GM18873 (cell line): ENCODE measurements at regions not wholly inside any gene's neighbourhood (a gene's known extent, or its start where the extent isn't known, plus 50 kb on each side); places are given as distances from the start of the nearest gene placed in this dataset.
"Not testable (repeated sequence)": the region's sequence is repeated elsewhere in the genome, so short reads cannot be mapped to it uniquely, and the experiment has no call there.

Source experiments
- ATAC-seq: cut with Tn5 transposase; IDR thresholded peaks from one replicate; pipeline ENCODE4 v1.9.1; 2021; ENCODE audit warnings: mild to moderate bottlenecking, moderate library complexity, moderate number of reproducible peaks; ENCODE audit not compliant: unreplicated experiment, low FRiP score

DNA sequence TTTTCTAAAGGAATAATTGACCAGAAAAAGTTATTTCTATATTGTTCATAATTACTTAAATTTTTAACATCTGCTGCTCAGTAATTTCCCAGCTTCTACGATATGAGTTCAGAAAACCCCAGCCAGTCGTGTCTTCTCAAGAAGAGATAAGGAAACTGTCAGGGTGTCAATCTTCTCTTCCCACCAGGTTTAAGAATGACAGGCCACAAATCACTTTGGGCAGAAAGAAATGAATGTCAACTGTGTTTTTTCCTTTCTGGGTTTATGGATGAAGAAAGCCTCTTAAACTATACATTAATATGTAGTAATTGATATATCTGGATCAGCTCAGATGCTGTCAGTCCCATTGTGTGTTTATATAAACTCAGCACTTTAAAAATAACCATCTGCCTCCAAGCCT, 453.2 kb upstream of the NUDT12 start:
- ATAC-seq, result no peak

DNA sequence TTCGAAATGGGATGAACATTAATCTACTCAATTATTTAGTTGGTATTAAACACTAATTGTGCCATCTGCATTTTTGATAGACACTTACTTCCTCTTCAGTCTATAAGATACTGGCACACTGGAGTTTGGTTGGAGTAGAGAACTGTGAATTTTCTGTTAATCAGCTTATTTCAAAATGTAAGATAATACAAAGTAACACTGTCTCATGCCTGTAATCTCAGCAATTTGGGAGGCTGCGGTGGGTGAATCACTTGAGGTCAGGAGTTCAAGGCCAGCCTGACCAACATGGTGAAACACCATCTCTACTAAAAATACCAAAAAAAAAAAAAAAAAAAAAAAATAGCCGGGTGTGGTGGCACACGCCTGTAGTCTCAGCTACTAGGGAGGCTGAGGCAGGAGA, 440.2 kb upstream of the NUDT12 start:
- not testable (repeated sequence) for ATAC-seq

GRCh38 chr5:104001136-104001535, 438.5 kb upstream of the NUDT12 start:
- no peak for ATAC-seq

GRCh38 chr5:103993031-103993430, 430.4 kb upstream of the NUDT12 start:
- no peak for ATAC-seq

- ATAC-seq, result no peak
Measured at GRCh38 chr5:103990064-103990463, 427.5 kb upstream of the NUDT12 start.

DNA sequence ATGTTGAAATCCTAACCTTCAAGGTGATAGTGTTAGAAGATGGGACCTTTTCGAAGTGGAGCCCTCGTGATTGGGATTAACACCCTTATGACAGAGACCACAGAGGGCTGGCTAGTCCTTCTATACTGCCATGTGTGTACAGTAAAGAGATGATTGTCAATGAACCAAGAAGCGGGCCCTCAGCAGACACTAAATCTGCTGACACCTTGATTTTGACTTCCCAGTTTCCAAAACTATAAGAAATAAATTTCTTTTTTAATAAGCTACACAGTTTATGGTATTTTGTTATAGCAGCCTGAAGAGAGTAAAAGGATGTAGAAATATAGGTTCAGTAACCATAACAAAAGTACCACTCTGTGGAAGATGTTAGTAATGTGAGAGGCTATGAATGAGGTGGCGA, 419.0 kb upstream of the NUDT12 start:
- no peak for ATAC-seq

DNA sequence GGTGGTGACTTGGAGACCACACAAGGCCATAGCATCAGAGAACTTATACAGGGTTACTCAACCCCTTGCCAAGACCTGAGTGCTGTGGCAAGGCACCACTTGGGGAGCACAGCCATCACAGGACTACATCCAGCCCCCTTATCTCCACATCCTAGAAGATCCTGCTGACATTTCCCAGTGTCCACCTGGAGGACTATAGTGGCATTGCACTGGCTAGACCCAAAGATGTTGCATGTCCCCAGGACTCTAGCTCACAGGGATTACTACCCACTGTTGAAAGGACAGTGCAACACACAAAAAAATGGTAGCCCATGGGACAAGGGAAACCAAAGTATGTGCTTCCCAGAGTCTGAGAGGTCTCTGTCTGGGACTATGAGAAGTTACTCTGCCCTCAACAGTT, 411.1 kb upstream of the NUDT12 start:
- ATAC-seq, result no peak

DNA sequence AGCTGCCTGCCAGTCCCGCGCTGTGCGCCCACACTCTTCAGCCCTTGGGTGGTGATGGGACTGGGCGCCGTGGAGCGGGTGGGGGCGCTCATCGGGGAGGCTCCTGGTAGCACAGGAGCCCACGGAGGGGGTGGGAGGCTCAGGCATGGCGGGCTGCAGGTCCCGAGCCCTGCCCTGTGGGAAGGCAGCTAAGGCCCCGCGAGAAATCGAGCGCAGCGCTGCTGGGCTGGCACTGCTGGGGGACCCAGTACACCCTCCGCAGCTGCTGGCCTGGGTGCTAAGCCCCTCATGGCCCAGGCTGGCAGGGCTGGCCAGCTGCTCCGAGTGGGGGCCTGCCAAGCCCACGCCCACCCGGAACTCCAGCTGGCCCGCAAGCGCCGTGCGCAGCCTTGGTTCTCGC, 403.7 kb upstream of the NUDT12 start:
- ATAC-seq, result not testable (repeated sequence)

GRCh38 chr5:103962023-103962422, 399.4 kb upstream of the NUDT12 start:
- ATAC-seq, result no peak

DNA sequence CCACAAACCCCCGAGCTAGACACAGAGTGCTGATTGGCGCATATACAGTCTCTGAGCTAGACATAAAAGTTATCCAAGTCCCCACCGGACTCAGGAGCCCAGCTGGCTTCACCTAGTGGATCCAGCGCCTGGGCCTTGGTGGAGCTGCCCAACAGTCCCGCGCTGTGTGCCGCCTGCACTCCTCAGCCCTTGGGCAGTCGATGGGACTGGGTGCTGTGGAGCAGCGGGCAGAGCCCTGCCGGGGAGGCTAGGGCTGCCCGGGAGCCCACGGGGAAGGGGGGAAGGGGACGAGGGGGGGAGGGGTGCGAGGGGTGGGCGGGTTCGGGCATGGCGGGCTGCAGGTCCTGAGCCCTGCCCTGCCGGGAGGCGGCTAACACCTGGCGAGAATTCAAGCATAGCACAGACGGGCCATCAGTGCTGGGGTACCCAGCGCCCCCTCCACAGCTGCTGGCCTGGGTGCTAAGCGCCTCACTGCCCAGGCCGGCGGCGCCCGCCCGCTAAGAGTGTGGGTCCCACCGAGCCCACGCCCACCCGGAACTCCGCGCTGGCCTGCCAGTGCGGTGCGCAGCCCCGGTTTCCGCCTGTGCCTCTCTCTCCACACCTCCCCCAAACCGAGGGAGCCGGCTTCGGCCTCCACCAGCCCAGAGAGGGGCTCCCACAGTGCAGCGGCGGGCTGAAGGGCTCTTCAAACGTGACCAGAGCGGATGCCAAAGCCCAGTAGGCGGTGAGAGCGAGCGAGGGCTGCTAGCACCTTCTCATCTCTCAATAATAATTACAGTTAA, 391.2 kb upstream of the NUDT12 start:
- no peak for ATAC-seq

GRCh38 chr5:103951776-103952175, 389.2 kb upstream of the NUDT12 start:
- ATAC-seq, result no peak

- no peak for ATAC-seq
Measured at GRCh38 chr5:103943230-103943629, 380.6 kb upstream of the NUDT12 start.

DNA sequence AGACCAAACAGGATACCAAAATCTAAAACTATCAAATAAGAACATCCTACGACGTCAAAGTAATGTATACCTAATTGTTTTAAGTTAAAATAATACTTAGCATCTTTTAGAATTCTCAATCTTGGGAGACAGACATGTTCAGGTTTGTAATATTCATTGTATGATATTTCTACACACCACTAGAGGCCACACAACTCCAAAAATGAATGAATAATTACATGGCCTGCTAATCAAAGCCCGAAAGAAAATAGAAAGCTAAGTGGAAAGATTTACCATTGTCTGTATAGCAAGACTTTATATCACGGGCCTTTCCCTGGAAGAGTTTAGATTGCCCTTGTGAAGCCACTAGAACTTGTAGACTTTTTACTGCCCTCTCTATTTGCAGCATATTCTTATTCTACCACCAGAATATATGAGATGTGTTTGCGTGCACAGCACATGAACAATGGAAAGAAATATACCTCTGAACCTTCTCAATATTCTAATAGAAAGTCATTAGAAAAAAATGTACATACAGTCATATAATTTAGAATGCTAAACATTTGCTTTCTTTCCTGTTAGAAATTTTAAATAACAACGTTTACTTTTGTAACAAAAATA, 380.1 kb upstream of the NUDT12 start:
- ATAC-seq, result no peak

DNA sequence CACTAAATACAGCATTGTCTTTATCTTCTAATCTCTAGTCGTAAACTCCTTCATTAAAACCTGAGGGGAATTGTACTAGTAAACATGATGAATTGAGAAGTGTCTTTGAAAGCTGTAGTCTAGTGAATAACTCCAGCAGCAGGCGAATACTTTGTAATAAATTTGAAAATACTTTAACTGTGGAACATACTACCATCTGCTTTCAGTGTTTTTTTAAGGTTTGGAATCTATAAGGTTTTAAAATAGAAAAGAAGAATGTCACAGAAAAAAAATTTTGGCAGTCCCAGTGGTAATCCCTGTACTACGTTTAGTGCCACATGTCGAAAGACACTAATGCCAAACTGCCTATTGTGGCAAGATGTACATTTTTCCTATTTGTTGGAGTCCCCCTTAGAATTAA, 379.0 kb upstream of the NUDT12 start:
- ATAC-seq, result no peak

DNA sequence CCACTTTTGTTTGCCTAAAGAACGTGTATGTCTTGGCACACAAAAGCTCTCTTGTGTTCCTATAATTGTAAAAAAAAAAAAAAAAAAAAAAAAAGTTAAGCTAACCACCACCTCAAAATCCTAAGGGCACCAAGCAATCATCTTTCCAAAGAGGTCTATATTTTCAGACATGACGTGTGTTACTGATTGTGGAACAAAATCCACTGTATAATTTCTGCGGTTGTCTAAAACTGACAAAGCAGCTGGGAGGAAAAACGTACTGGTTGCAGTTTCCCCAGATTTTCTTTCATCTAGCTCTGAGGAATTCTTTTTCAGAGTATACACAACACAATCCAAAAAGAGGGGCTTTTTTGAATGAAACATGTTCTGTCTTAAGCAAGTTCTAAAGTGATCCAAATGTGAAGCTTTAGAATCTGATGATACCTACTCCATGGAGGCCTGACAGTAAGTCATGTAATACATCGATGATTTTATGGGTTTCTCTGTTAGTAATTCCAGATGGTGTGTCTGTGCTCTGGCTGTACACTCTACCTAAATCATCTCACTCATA, 375.6 kb upstream of the NUDT12 start:
- ATAC-seq, result no peak

DNA sequence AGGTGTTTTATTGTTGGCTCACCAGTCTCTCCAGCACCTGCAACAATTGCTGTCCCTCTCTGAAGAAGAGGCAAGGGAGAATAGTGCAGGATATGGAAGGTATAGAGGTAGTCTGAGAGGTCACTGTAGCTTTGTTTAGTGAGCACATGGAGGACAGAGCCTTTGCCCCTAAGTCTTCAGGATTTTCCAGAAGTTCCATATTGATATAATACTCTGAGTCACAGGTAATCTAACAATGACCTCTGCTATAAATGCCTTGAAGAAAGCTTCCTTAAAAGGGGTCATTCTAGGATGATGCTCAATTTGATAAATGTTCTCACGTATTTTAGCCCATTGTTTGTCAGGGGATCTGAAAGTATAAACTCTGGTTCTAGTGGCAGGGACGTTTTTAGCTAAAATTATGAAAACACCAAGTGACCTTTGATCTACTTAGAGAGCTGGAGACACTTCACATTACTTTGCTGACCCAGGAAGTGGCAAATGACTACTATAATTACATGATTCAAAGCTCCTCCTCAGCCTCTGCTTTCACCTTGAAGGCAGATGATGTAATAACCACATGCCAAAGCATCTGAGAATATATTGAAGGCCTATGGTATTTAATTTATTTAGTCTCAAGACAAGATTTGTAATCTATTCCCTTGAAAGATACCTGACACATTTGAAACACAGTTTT, 366.9 kb upstream of the NUDT12 start:
- ATAC-seq, result no peak

DNA sequence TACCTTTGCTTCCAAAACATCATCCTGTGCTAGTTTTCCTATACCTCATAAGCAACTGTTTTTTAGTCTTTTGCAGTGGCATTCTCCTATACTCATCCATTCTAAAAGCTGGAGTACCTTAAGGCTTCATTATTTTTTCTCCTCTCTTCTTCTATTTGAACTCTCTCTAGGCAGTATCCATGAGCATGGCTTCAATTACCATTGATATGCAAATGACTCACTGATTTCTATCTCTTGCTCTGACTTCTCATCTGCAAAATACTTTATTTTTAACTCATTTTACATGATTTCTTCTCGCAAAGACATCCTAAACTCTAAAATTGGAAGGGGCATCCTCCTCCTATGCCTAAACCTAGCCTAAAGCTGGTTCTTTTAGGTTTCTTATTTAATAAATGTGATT, 365.1 kb upstream of the NUDT12 start:
- ATAC-seq, result no peak

GRCh38 chr5:103923616-103924168, 361.1 kb upstream of the NUDT12 start:
- ATAC-seq, result no peak

DNA sequence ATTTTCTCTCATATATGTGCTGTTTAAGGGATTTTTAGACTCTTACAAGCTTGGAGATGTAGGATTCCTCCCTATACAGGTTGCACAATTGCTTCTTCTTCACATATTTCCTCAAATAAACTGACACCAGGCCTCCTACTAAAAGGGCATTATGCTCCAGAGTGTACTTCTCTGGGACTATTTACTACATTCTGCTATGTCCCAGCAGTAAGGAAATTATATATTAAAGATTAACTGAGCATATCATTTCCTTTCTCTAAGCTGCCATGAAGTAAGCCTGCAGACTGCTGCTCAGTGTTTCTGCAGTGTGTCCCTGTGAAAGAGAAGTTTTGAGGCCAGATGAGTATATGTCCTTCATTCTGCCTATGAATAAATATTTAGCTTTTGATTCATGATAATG, 356.9 kb upstream of the NUDT12 start:
- no peak for ATAC-seq

DNA sequence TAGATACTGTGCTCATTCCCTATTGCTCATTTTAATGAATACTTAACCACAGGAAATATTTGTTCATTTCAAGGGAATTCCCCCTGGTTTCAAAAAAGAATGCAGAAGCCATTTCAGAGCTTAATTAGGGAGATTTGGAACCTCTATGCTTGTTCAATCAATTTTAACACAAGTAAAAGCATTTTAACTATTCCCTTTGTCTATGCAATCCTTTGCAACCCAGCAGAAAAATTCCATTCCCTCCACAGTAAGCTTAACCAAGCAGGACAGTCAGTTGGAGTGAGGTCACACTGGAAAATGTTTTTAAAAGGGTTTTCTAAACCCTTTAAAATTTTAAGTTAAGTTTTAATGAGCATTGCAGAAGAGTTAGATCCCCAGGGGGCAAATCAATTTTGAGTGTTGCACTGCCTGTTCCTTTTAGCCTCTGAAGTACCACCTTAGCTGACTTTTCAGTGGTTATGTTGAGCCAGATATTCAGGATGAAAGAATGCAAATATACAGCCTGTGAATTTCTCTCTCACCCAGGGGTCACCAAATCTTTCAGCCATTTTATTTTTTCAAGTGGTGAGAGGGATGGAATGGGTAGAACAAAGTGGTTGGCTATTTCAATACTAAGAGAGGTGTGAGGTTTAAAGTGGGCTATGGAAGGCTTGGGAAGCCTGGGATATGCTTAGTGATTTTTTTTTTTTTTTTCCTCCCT, 356.2 kb upstream of the NUDT12 start:
- no peak for ATAC-seq

GRCh38 chr5:103915081-103915480, 352.5 kb upstream of the NUDT12 start:
- no peak for ATAC-seq
